ENCODE measurements at regions not wholly inside any gene's neighbourhood (a gene's known extent, or its start where the extent isn't known, plus 50 kb on each side); places are given as distances from the start of the nearest gene placed in this dataset.
"Not testable (repeated sequence)": the region's sequence is repeated elsewhere in the genome, so short reads cannot be mapped to it uniquely, and the experiment has no call there.

- peak; percentile 10 for DNase-seq
Observed at GRCh38 chr7:51589111-51589510, 272.5 kb upstream of the COBL start.

- no peak for DNase-seq
Observed at GRCh38 chr7:51587604-51588003, 271.0 kb upstream of the COBL start.

- no peak for DNase-seq
Observed at GRCh38 chr7:51577390-51577789, 260.8 kb upstream of the COBL start.

- DNase-seq, result no peak
Observed at GRCh38 chr7:51569581-51569980, 253.0 kb upstream of the COBL start.

GRCh38 chr7:51569176-51569575 lies 252.6 kb upstream of the COBL start:
- no peak for DNase-seq

GRCh38 chr7:51551070-51551469 lies 234.5 kb upstream of the COBL start:
- no peak for DNase-seq

GRCh38 chr7:51545131-51545530 lies 228.5 kb upstream of the COBL start:
- DNase-seq, result no peak

GRCh38 chr7:51543801-51544553 lies 227.4 kb upstream of the COBL start:
- DNase-seq, result no peak

- DNase-seq, result not testable (repeated sequence)
Observed at GRCh38 chr7:51540906-51541305, 224.3 kb upstream of the COBL start.

GRCh38 chr7:51539840-51540239 lies 223.2 kb upstream of the COBL start:
- no peak for DNase-seq

GRCh38 chr7:51528172-51528571 lies 211.6 kb upstream of the COBL start:
- DNase-seq, result no peak

- no peak for DNase-seq
Observed at GRCh38 chr7:51521694-51522312, 205.2 kb upstream of the COBL start.

GRCh38 chr7:51521054-51521453 lies 204.4 kb upstream of the COBL start:
- no peak for DNase-seq

- DNase-seq, result no peak
Observed at GRCh38 chr7:51518646-51519045, 202.0 kb upstream of the COBL start.

GRCh38 chr7:51517187-51517586 lies 200.6 kb upstream of the COBL start:
- DNase-seq, result no peak

- DNase-seq, result no peak
Observed at GRCh38 chr7:51501620-51502019, 185.0 kb upstream of the COBL start.

- DNase-seq, result no peak
Observed at GRCh38 chr7:51482976-51483375, 166.4 kb upstream of the COBL start.

GRCh38 chr7:51481421-51481820 lies 164.8 kb upstream of the COBL start:
- no peak for DNase-seq

- no peak for DNase-seq
Observed at GRCh38 chr7:51477819-51478218, 161.2 kb upstream of the COBL start.

GRCh38 chr7:51477323-51477722 lies 160.7 kb upstream of the COBL start:
- no peak for DNase-seq

- DNase-seq, result no peak
Observed at GRCh38 chr7:51476026-51476425, 159.4 kb upstream of the COBL start.

- no peak for DNase-seq
Observed at GRCh38 chr7:51472873-51473272, 156.3 kb upstream of the COBL start.

GRCh38 chr7:51471981-51472296 lies 155.3 kb upstream of the COBL start:
- no peak for DNase-seq

- DNase-seq, result no peak
Observed at GRCh38 chr7:51471210-51471980, 154.8 kb upstream of the COBL start.

Data from NCI-H446 treated with DMSO at 0.1 percent for 48 hours (cell line).